Peyer's patch (tissue), 4 donors: ENCODE measurements at regions not wholly inside any gene's neighbourhood (a gene's known extent, or its start where the extent isn't known, plus 50 kb on each side); places are given as distances from the start of the nearest gene placed in this dataset.

Experiments
- POLR2A ChIP-seq, 2 donors: fragments of 450-650 bp; IDR thresholded peaks; one replicate each; pipeline ENCODE4 v1.5.1; 2017; ENCODE audit warnings: antibody characterized with exemption in 2 of 2, mild to moderate bottlenecking in 2 of 2, moderate library complexity in 2 of 2
- TF ChIP-seq, protein P1 (sequence below), 6 experiments: fragments of 450-650 bp in 4 of 6; fragments of 200-600 bp in 2 of 6; sonication (generic) in 1 of 6; IDR thresholded peaks; one replicate each; pipeline ENCODE4 v1.5.1; 2017 to 2019; ENCODE audit warnings: antibody characterized with exemption in 6 of 6, mild to moderate bottlenecking in 3 of 6, moderate library complexity in 1 of 6

DNA sequence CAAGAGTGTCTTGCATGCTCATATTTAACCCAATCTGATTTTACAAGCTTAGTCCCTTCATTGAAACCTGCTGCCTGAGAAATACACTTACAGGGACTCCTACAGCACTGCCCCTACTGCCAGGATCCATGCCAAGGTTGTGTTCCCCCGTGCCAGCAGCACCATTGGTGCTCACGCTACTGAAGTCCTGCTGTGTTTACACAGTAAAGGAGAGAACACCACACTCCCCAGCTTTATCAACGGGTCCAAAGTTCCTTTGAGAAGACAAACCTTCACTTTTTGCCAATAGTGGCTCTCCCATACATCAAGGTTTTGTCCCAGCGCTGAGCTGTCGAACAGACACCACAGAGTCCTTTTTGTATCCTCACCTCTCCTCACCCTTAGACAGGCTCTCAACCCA, 155.1 kb upstream of the WWC1 start:
- TF ChIP-seq, protein P1, sequence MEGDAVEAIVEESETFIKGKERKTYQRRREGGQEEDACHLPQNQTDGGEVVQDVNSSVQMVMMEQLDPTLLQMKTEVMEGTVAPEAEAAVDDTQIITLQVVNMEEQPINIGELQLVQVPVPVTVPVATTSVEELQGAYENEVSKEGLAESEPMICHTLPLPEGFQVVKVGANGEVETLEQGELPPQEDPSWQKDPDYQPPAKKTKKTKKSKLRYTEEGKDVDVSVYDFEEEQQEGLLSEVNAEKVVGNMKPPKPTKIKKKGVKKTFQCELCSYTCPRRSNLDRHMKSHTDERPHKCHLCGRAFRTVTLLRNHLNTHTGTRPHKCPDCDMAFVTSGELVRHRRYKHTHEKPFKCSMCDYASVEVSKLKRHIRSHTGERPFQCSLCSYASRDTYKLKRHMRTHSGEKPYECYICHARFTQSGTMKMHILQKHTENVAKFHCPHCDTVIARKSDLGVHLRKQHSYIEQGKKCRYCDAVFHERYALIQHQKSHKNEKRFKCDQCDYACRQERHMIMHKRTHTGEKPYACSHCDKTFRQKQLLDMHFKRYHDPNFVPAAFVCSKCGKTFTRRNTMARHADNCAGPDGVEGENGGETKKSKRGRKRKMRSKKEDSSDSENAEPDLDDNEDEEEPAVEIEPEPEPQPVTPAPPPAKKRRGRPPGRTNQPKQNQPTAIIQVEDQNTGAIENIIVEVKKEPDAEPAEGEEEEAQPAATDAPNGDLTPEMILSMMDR (IDR thresholded peaks at IDR 0.05), result no peak
- TF ChIP-seq POLR2A (IDR thresholded peaks at IDR 0.05), result no peak
